Liver (tissue), 8 donors: ENCODE measurements at regions not wholly inside any gene's neighbourhood (a gene's known extent, or its start where the extent isn't known, plus 50 kb on each side); places are given as distances from the start of the nearest gene placed in this dataset.

Experiments
- DNase-seq: peaks from one replicate; pipeline ENCODE4 v3.0.0-alpha.2; 2017; ENCODE audit warnings: low spot score
- H3K27ac ChIP-seq, 2 donors: one replicate each; pipeline ENCODE4 v1.7.0; 2013; ENCODE audit warnings: inconsistent platforms in 2 of 2, low read length in 2 of 2, control low read depth in 1 of 2, low read depth in 1 of 2, mild to moderate bottlenecking in 1 of 2
- H3K27me3 ChIP-seq, 4 donors: one replicate each; pipeline versions ENCODE4 v1.6.1 to v1.7.0; 2013; ENCODE audit warnings: low read length in 3 of 4, inconsistent platforms in 1 of 4, mild to moderate bottlenecking in 1 of 4, moderate library complexity in 1 of 4; ENCODE audit not compliant: control insufficient read depth in 4 of 4, insufficient read depth in 4 of 4
- H3K36me3 ChIP-seq, 4 donors: one replicate each; pipeline versions ENCODE4 v1.6.1 to v1.7.0; 2013; ENCODE audit warnings: low read length in 3 of 4, mild to moderate bottlenecking in 3 of 4, low read depth in 1 of 4, moderate library complexity in 1 of 4; ENCODE audit not compliant: control insufficient read depth in 4 of 4, insufficient read depth in 3 of 4
- H3K4me1 ChIP-seq, 4 donors: one replicate each; pipeline versions ENCODE4 v1.6.1 to v1.7.0; 2013; ENCODE audit warnings: low read length in 3 of 4, mild to moderate bottlenecking in 3 of 4, moderate library complexity in 1 of 4; ENCODE audit not compliant: control insufficient read depth in 4 of 4, insufficient read depth in 4 of 4
- H3K4me3 ChIP-seq, 3 donors: one replicate each; pipeline versions ENCODE4 v1.6.1 to v1.7.0; 2013; ENCODE audit warnings: low read length in 3 of 3, control low read depth in 1 of 3, low read depth in 1 of 3, mild to moderate bottlenecking in 1 of 3
- H3K9ac ChIP-seq, 2 donors: one replicate each; pipeline ENCODE4 v1.7.0; 2013; ENCODE audit warnings: low read length in 2 of 2, mild to moderate bottlenecking in 2 of 2, moderate library complexity in 2 of 2, control low read depth in 1 of 2, low read depth in 1 of 2
- H3K9me3 ChIP-seq, 4 donors: one replicate each; pipeline versions ENCODE4 v1.6.1 to v1.7.0; 2013; ENCODE audit warnings: low read length in 3 of 4; ENCODE audit not compliant: control insufficient read depth in 4 of 4
- ATF3 ChIP-seq: IDR thresholded peaks from 2 replicates; pipeline ENCODE4 v1.6.1; 2016; ENCODE audit warnings: antibody characterized with exemption
- CTCF ChIP-seq: fragments of 150-350 bp; IDR thresholded peaks from 2 replicates; pipeline ENCODE4 v1.5.1; 2017; ENCODE audit warnings: improper control_type of control experiment, low read depth, low read length; ENCODE audit not compliant: missing input control
- EGR1 ChIP-seq, 2 donors: IDR thresholded peaks; 2 replicates each; pipeline ENCODE4 v1.6.1; 2016 to 2018; ENCODE audit warnings: antibody characterized with exemption in 2 of 2, low read depth in 2 of 2
- FOXA1 ChIP-seq: IDR thresholded peaks from 2 replicates; pipeline ENCODE4 v1.6.1; 2016; ENCODE audit warnings: antibody characterized with exemption
- FOXA2 ChIP-seq: IDR thresholded peaks from 2 replicates; pipeline ENCODE4 v1.6.1; 2016; ENCODE audit warnings: antibody characterized with exemption
- GABPA ChIP-seq, 2 donors: IDR thresholded peaks in 1 of 2; conservative IDR thresholded peaks in 1 of 2; 2 replicates each; pipeline ENCODE4 v1.6.1; 2016; ENCODE audit warnings: antibody characterized with exemption in 2 of 2, mild to moderate bottlenecking in 1 of 2, moderate library complexity in 1 of 2
- HNF4A ChIP-seq, 2 donors: conservative IDR thresholded peaks; 2 replicates each; pipeline ENCODE4 v1.6.1; 2016; ENCODE audit warnings: antibody characterized with exemption in 2 of 2, mild to moderate bottlenecking in 2 of 2
- HNF4G ChIP-seq: IDR thresholded peaks from 2 replicates; pipeline ENCODE4 v1.6.1; 2016; ENCODE audit warnings: antibody characterized with exemption
- JUND ChIP-seq, 2 donors: IDR thresholded peaks; 2 replicates each; pipeline ENCODE4 v1.6.1; 2016; ENCODE audit warnings: antibody characterized with exemption in 2 of 2
- MAX ChIP-seq: IDR thresholded peaks from 2 replicates; pipeline ENCODE4 v1.6.1; 2016; ENCODE audit warnings: antibody characterized with exemption
- NR2F2 ChIP-seq: IDR thresholded peaks from 2 replicates; pipeline ENCODE4 v1.6.1; 2016; ENCODE audit warnings: antibody characterized with exemption
- RAD21 ChIP-seq, 2 donors: IDR thresholded peaks; 2 replicates each; pipeline ENCODE4 v1.6.1; 2016; ENCODE audit warnings: antibody characterized with exemption in 2 of 2, mild to moderate bottlenecking in 2 of 2
- REST ChIP-seq: IDR thresholded peaks from 2 replicates; pipeline ENCODE4 v1.6.1; 2016; ENCODE audit warnings: antibody characterized with exemption, mild to moderate bottlenecking
- RXRA ChIP-seq, 2 donors: IDR thresholded peaks; 2 replicates each; pipeline ENCODE4 v1.6.1; 2017 to 2018; ENCODE audit warnings: antibody characterized with exemption in 2 of 2, mild to moderate bottlenecking in 1 of 2
- SP1 ChIP-seq: IDR thresholded peaks from 2 replicates; pipeline ENCODE4 v1.6.1; 2018; ENCODE audit warnings: antibody characterized with exemption, mild to moderate bottlenecking
- TAF1 ChIP-seq: conservative IDR thresholded peaks from 2 replicates; pipeline ENCODE4 v1.6.1; 2016; ENCODE audit warnings: antibody characterized with exemption, mild to moderate bottlenecking
- YY1 ChIP-seq: IDR thresholded peaks from 2 replicates; pipeline ENCODE4 v1.6.1; 2016; ENCODE audit warnings: antibody characterized with exemption, mild to moderate bottlenecking
- ZBTB33 ChIP-seq: IDR thresholded peaks from 2 replicates; pipeline ENCODE4 v1.6.1; 2016; ENCODE audit warnings: antibody characterized with exemption
- WGBS: extraction: QIAGEN DNeasy Blood & Tissue Kit; methylation state at CpG from one replicate; pipeline ENCODE4 v1.1.7; 2013; 5-methylcytosine and 5-hydroxymethylcytosine counted together
- donor health status: healthy.
- donor health status: healthy.
- donor health status: healthy.
- donor health status: healthy.
- donor health status: healthy.

DNA sequence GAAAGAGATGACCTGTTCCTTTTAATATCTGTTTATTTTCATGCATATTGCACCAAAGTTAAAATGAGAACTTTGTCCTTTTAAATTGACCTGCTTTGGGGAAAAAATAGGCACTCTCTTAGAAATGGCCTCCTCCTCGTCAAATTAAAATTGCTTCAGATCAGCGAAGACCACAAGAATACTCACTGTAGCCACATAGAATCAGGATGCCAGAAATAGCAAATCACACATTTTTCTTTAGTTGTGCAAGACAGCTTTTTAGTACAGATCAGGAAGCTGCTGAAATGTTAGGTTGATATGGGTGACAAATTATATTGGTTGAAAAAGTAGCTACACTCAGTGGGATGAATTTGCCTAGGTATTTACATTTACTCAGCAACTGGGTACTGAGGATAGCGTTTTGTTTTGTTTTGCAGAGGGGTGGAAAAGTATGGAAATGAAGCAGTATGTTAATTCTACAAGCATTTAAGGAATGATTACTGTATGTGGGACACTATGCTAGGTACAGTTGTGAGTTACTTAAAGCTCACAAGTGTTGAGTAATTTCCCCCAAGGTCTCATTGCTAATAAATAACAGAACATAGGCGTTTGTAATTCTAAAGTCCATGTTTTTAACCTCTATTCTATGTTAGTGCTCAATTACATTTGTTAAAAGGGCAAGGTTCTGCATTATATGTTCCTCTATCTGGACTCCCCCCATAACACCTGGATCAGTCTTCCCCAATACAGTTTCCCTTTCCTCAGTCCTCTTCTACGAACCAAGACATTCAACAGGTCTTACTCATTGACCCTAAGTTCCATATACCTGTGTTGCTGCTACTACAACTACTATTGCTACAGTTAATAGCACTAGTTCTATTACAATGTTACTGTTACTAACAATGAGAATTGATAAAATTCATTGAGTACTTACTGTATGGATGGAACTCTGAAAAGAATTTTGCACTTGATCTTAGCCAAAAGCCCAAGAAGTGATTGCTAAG, 99.4 kb upstream of the S1PR1 start (continued):
- TF ChIP-seq REST (no peak), RAD21 (IDR thresholded peaks at IDR 0.05) (no peak)

- no peak for DNase-seq
- TF ChIP-seq ZBTB33: no peak
- TF ChIP-seq CTCF: peak; percentile 27
- TF ChIP-seq MAX: no peak
- TF ChIP-seq RXRA (IDR thresholded peaks at IDR 0.05): peak in 1 of 2 donors; percentile 45
- no peak for TF ChIP-seq FOXA2
- no peak for TF ChIP-seq ATF3
- peak; percentile 42 for TF ChIP-seq NR2F2
- TF ChIP-seq HNF4G: no peak
- no peak for TF ChIP-seq HNF4A (conservative IDR thresholded peaks at IDR 0.05)
- TF ChIP-seq GABPA (IDR thresholded peaks at IDR 0.05 in 1 of 2, conservative IDR thresholded peaks at IDR 0.05 in 1 of 2): no peak
- TF ChIP-seq RAD21 (IDR thresholded peaks at IDR 0.05): peak; percentile 65 to 67
- TF ChIP-seq TAF1: no peak
- no peak for TF ChIP-seq SP1
- TF ChIP-seq REST: no peak
- no peak for TF ChIP-seq YY1
- TF ChIP-seq JUND (IDR thresholded peaks at IDR 0.05): no peak
- no peak for TF ChIP-seq FOXA1
- no peak for TF ChIP-seq EGR1 (IDR thresholded peaks at IDR 0.05; ENCODE audit: low read depth in 2 of 2)
- Histone ChIP-seq H3K4me1 (peaks cover 2 to 29% (median 23%) of the 10 kb centered on the region in 4 donors), H3K36me3 (no peaks in the 10 kb centered on the region), H3K27me3 (no peaks in the 10 kb centered on the region), H3K9me3 (no peaks in the 10 kb centered on the region), H3K27ac (peak overlapping the region in 1 of 2 donors; percentile 61), H3K4me3 (no peak overlapping the region), H3K9ac (no peak overlapping the region)
- 27% methylated on average over 1 of the region's 1 CpG for WGBS
Measured at GRCh38 chr1:101136739-101137138, 100.1 kb upstream of the S1PR1 start.
